ENCODE measurements at regions not wholly inside any gene's neighbourhood (a gene's known extent, or its start where the extent isn't known, plus 50 kb on each side); places are given as distances from the start of the nearest gene placed in this dataset.

DNA sequence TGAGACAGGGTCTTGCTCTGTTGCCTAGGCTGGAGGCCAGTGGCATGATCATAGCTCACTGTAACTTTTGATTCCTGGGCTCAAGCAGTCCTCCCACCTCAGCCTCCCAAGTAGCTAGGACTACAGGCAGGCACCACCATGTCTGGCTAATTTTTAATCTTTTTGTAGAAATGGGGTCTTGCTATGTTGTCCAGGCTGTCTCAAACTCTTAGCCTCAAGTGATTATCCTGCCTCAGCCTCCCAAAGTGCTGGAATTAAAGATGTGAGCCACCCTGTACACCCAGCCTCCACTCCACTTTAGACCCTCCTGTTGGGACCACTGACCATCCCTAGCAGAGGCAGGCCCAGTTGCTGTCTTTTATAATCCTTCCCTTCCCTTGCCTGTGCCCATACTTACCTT, 63.3 kb upstream of the OSBPL8 start:
- TF ChIP-seq, protein P1, sequence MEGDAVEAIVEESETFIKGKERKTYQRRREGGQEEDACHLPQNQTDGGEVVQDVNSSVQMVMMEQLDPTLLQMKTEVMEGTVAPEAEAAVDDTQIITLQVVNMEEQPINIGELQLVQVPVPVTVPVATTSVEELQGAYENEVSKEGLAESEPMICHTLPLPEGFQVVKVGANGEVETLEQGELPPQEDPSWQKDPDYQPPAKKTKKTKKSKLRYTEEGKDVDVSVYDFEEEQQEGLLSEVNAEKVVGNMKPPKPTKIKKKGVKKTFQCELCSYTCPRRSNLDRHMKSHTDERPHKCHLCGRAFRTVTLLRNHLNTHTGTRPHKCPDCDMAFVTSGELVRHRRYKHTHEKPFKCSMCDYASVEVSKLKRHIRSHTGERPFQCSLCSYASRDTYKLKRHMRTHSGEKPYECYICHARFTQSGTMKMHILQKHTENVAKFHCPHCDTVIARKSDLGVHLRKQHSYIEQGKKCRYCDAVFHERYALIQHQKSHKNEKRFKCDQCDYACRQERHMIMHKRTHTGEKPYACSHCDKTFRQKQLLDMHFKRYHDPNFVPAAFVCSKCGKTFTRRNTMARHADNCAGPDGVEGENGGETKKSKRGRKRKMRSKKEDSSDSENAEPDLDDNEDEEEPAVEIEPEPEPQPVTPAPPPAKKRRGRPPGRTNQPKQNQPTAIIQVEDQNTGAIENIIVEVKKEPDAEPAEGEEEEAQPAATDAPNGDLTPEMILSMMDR (IDR thresholded peaks at IDR 0.05), result no peak
- TF ChIP-seq POLR2A (IDR thresholded peaks at IDR 0.05), result no peak
